Ishikawa (cell line): ENCODE measurements at regions not wholly inside any gene's neighbourhood (a gene's known extent, or its start where the extent isn't known, plus 50 kb on each side); places are given as distances from the start of the nearest gene placed in this dataset.

Source experiments
- CEBPB ChIP-seq: IDR thresholded peaks from 2 replicates; pipeline ENCODE4 v1.6.1; 2012
- CREB1 ChIP-seq: IDR thresholded peaks from 2 replicates; pipeline ENCODE4 v1.6.1; 2012; ENCODE audit warnings: low read depth
- EGR1 ChIP-seq: IDR thresholded peaks from 2 replicates; pipeline ENCODE4 v1.6.1; 2012
- EP300 ChIP-seq: IDR thresholded peaks from 2 replicates; pipeline ENCODE4 v1.6.1; 2012; ENCODE audit warnings: borderline replicate concordance
- FOXM1 ChIP-seq: IDR thresholded peaks from 2 replicates; pipeline ENCODE4 v1.6.1; 2012; ENCODE audit warnings: low read depth, borderline replicate concordance
- NFIC ChIP-seq: IDR thresholded peaks from 2 replicates; pipeline ENCODE4 v1.6.1; 2012
- RAD21 ChIP-seq: IDR thresholded peaks from 2 replicates; pipeline ENCODE4 v1.6.1; 2012; ENCODE audit warnings: low read depth
- TAF1 ChIP-seq: IDR thresholded peaks from 2 replicates; pipeline ENCODE4 v1.6.1; 2012; ENCODE audit warnings: low read depth, mild to moderate bottlenecking
- TCF12 ChIP-seq: IDR thresholded peaks from 2 replicates; pipeline ENCODE4 v1.6.1; 2012; ENCODE audit warnings: low read depth
- TEAD4 ChIP-seq: IDR thresholded peaks from 2 replicates; pipeline ENCODE4 v1.6.1; 2012
- USF1 ChIP-seq: IDR thresholded peaks from 2 replicates; pipeline ENCODE4 v1.6.1; 2012
- YY1 ChIP-seq: IDR thresholded peaks from 2 replicates; pipeline ENCODE4 v1.6.1; 2012; ENCODE audit warnings: low read depth
- ZBTB7A ChIP-seq: IDR thresholded peaks from 2 replicates; pipeline ENCODE4 v1.6.1; 2012; ENCODE audit warnings: low read depth
- TF ChIP-seq, protein P1 (sequence below): IDR thresholded peaks from 2 replicates; pipeline ENCODE4 v1.6.1; 2012; ENCODE audit warnings: low read depth, mild to moderate bottlenecking
- TF ChIP-seq, protein P2 (sequence below): IDR thresholded peaks from 2 replicates; pipeline ENCODE4 v1.6.1; 2012

- TF ChIP-seq EGR1, result no peak
Measured at GRCh38 chr20:50387996-50388332, 122.2 kb upstream of the PTPN1 start.

GRCh38 chr20:50388733-50389437 is 121.3 kb upstream of the PTPN1 start:
- TF ChIP-seq TEAD4, result no peak
- no peak for TF ChIP-seq FOXM1
- TF ChIP-seq TAF1, result no peak
- TF ChIP-seq, protein P1, sequence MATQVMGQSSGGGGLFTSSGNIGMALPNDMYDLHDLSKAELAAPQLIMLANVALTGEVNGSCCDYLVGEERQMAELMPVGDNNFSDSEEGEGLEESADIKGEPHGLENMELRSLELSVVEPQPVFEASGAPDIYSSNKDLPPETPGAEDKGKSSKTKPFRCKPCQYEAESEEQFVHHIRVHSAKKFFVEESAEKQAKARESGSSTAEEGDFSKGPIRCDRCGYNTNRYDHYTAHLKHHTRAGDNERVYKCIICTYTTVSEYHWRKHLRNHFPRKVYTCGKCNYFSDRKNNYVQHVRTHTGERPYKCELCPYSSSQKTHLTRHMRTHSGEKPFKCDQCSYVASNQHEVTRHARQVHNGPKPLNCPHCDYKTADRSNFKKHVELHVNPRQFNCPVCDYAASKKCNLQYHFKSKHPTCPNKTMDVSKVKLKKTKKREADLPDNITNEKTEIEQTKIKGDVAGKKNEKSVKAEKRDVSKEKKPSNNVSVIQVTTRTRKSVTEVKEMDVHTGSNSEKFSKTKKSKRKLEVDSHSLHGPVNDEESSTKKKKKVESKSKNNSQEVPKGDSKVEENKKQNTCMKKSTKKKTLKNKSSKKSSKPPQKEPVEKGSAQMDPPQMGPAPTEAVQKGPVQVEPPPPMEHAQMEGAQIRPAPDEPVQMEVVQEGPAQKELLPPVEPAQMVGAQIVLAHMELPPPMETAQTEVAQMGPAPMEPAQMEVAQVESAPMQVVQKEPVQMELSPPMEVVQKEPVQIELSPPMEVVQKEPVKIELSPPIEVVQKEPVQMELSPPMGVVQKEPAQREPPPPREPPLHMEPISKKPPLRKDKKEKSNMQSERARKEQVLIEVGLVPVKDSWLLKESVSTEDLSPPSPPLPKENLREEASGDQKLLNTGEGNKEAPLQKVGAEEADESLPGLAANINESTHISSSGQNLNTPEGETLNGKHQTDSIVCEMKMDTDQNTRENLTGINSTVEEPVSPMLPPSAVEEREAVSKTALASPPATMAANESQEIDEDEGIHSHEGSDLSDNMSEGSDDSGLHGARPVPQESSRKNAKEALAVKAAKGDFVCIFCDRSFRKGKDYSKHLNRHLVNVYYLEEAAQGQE, result no peak
- TF ChIP-seq RAD21, result no peak
- TF ChIP-seq TCF12, result no peak
- TF ChIP-seq CEBPB, result no peak
- TF ChIP-seq, protein P2, sequence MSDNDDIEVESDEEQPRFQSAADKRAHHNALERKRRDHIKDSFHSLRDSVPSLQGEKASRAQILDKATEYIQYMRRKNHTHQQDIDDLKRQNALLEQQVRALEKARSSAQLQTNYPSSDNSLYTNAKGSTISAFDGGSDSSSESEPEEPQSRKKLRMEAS, result no peak

GRCh38 chr20:50389438-50389807 is 120.8 kb upstream of the PTPN1 start:
- no peak for TF ChIP-seq EGR1
- TF ChIP-seq ZBTB7A, result no peak
- TF ChIP-seq NFIC, result no peak
- TF ChIP-seq TCF12, result no peak
- no peak for TF ChIP-seq YY1
- TF ChIP-seq, protein P2, result no peak
- no peak for TF ChIP-seq EP300
- no peak for TF ChIP-seq FOXM1
- TF ChIP-seq RAD21, result no peak
- no peak for TF ChIP-seq TEAD4
- TF ChIP-seq CREB1, result no peak
- TF ChIP-seq TAF1, result no peak
- TF ChIP-seq CEBPB, result no peak
- TF ChIP-seq, protein P1, result no peak

DNA sequence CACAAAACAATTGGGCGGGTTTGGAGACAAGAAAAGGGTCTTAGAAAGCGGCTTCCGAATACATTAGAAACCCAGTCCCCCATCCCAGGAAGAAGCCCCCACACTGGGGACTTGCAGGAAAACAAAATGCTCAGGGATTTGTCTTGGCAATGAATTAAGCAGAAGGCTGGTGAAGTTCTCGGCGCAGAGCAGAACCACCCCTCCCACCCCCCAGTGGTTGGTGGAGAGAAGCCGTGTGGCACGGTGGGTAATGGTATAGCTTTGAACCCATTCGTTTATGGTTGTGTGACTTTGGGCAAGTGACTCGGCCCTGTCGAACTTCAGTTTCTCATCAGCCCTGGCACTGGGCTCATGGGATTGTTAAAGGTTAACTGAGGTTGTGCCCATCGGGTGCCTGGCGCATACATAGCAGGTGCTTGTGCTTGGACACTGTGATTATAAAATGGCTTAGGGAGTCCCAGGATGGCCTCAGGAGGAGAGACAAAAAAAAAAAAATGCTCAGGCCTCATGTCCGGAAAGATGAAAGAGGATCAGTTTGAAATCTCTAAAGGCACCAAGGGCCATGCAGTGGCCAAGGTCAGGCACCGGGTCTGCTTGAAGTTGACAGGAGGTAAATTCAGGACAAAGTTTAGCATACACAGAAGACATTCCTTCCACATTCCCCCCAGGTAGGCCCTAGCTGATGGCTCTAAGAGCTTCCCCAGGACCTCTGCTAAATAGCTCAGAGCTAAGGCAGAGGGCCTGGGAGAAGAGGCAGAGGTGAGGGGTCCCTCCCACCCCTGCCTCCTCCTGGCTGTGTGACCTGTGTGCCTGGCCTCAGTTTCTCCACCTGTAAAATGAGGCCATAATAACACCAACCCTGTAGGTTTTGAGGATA is 120.1 kb upstream of the PTPN1 start:
- TF ChIP-seq EP300 (no peak), RAD21 (no peak), FOXM1 (no peak), USF1 (no peak), CEBPB (no peak), TCF12 (no peak)
- TF ChIP-seq, protein P2, result no peak
- TF ChIP-seq, protein P1, result no peak
